Muscle layer of colon (tissue), 2 donors: ENCODE measurements at regions not wholly inside any gene's neighbourhood (a gene's known extent, or its start where the extent isn't known, plus 50 kb on each side); places are given as distances from the start of the nearest gene placed in this dataset.

Source experiments
- H3K27ac ChIP-seq: one replicate; pipeline ENCODE4 v1.7.0; 2013; ENCODE audit warnings: low read depth, mild to moderate bottlenecking, low read length, moderate library complexity
- H3K27me3 ChIP-seq, 2 donors: one replicate each; pipeline ENCODE4 v1.7.0; 2013; ENCODE audit warnings: low read length in 2 of 2, mild to moderate bottlenecking in 2 of 2; ENCODE audit not compliant: insufficient read depth in 2 of 2, control insufficient read depth in 1 of 2
- H3K36me3 ChIP-seq: one replicate; pipeline ENCODE4 v1.7.0; 2013; ENCODE audit warnings: mild to moderate bottlenecking, low read length; ENCODE audit not compliant: insufficient read depth
- H3K4me1 ChIP-seq: one replicate; pipeline ENCODE4 v1.7.0; 2013; ENCODE audit warnings: mild to moderate bottlenecking, low read length; ENCODE audit not compliant: insufficient read depth
- H3K4me3 ChIP-seq, 2 donors: one replicate each; pipeline ENCODE4 v1.7.0; 2013; ENCODE audit warnings: low read length in 2 of 2, low read depth in 1 of 2, mild to moderate bottlenecking in 1 of 2, moderate library complexity in 1 of 2
- H3K9ac ChIP-seq: one replicate; pipeline ENCODE4 v1.7.0; 2013; ENCODE audit warnings: low read length
- H3K9me3 ChIP-seq: one replicate; pipeline ENCODE4 v1.7.0; 2013; ENCODE audit warnings: mild to moderate bottlenecking, low read length
- donor health status: abdominal sarcoma.
- donor health status: Adenocarcinoma of cecum.

- Histone ChIP-seq H3K9me3 (no peaks in the 10 kb centered on the region), H3K4me3 (no peak overlapping the region), H3K27me3 (no peaks in the 10 kb centered on the region), H3K27ac (no peak overlapping the region), H3K4me1 (no peaks in the 10 kb centered on the region), H3K36me3 (no peaks in the 10 kb centered on the region), H3K9ac (no peak overlapping the region)
Measured at GRCh38 chr14:97703006-97703760, 906.0 kb downstream of the VRK1 start.

GRCh38 chr14:97704316-97704885, 907.2 kb downstream of the VRK1 start:
- Histone ChIP-seq H3K27ac (no peak overlapping the region), H3K4me3 (no peak overlapping the region), H3K27me3 (no peaks in the 10 kb centered on the region), H3K9me3 (no peaks in the 10 kb centered on the region), H3K4me1 (no peaks in the 10 kb centered on the region), H3K36me3 (no peaks in the 10 kb centered on the region), H3K9ac (no peak overlapping the region)

- Histone ChIP-seq H3K9ac (no peak overlapping the region), H3K27me3 (no peaks in the 10 kb centered on the region), H3K36me3 (no peaks in the 10 kb centered on the region), H3K27ac (no peak overlapping the region), H3K4me1 (no peaks in the 10 kb centered on the region), H3K9me3 (no peaks in the 10 kb centered on the region), H3K4me3 (no peak overlapping the region)
Measured at GRCh38 chr14:97705107-97705506, 907.9 kb downstream of the VRK1 start.

GRCh38 chr14:97705976-97706375, 908.8 kb downstream of the VRK1 start:
- no peak overlapping the region for H3K27ac ChIP-seq
- H3K27me3 ChIP-seq: no peaks in the 10 kb centered on the region
- no peaks in the 10 kb centered on the region for H3K36me3 ChIP-seq
- H3K4me1 ChIP-seq: no peaks in the 10 kb centered on the region
- H3K4me3 ChIP-seq: no peak overlapping the region
- no peaks in the 10 kb centered on the region for H3K9me3 ChIP-seq
- H3K9ac ChIP-seq: no peak overlapping the region

GRCh38 chr14:97706819-97707218, 909.6 kb downstream of the VRK1 start:
- no peak overlapping the region for H3K4me3 ChIP-seq
- H3K9ac ChIP-seq: no peak overlapping the region
- no peaks in the 10 kb centered on the region for H3K27me3 ChIP-seq
- H3K9me3 ChIP-seq: no peaks in the 10 kb centered on the region
- no peak overlapping the region for H3K27ac ChIP-seq
- no peaks in the 10 kb centered on the region for H3K36me3 ChIP-seq
- no peaks in the 10 kb centered on the region for H3K4me1 ChIP-seq

GRCh38 chr14:97707603-97708002, 910.4 kb downstream of the VRK1 start:
- Histone ChIP-seq H3K4me3 (no peak overlapping the region), H3K36me3 (no peaks in the 10 kb centered on the region), H3K9me3 (no peaks in the 10 kb centered on the region), H3K27ac (no peak overlapping the region), H3K4me1 (no peaks in the 10 kb centered on the region), H3K27me3 (no peaks in the 10 kb centered on the region), H3K9ac (no peak overlapping the region)

- Histone ChIP-seq H3K36me3 (no peaks in the 10 kb centered on the region), H3K4me1 (no peaks in the 10 kb centered on the region), H3K27ac (no peak overlapping the region), H3K9ac (no peak overlapping the region), H3K9me3 (no peaks in the 10 kb centered on the region), H3K27me3 (no peaks in the 10 kb centered on the region), H3K4me3 (no peak overlapping the region)
Measured at GRCh38 chr14:97709552-97709951, 912.4 kb downstream of the VRK1 start.

- H3K27ac ChIP-seq: no peak overlapping the region
- no peaks in the 10 kb centered on the region for H3K27me3 ChIP-seq
- H3K4me3 ChIP-seq: no peak overlapping the region
- no peaks in the 10 kb centered on the region for H3K9me3 ChIP-seq
- no peaks in the 10 kb centered on the region for H3K4me1 ChIP-seq
- H3K9ac ChIP-seq: no peak overlapping the region
- no peaks in the 10 kb centered on the region for H3K36me3 ChIP-seq
Measured at GRCh38 chr14:97710726-97711125, 913.5 kb downstream of the VRK1 start.

GRCh38 chr14:97712471-97712870, 915.3 kb downstream of the VRK1 start:
- H3K27ac ChIP-seq: no peak overlapping the region
- H3K9ac ChIP-seq: no peak overlapping the region
- H3K4me3 ChIP-seq: no peak overlapping the region
- no peaks in the 10 kb centered on the region for H3K36me3 ChIP-seq
- no peaks in the 10 kb centered on the region for H3K27me3 ChIP-seq
- H3K9me3 ChIP-seq: no peaks in the 10 kb centered on the region
- H3K4me1 ChIP-seq: no peaks in the 10 kb centered on the region

GRCh38 chr14:97713023-97713422, 915.8 kb downstream of the VRK1 start:
- Histone ChIP-seq H3K36me3 (no peaks in the 10 kb centered on the region), H3K4me1 (no peaks in the 10 kb centered on the region), H3K9ac (no peak overlapping the region), H3K27ac (no peak overlapping the region), H3K9me3 (no peaks in the 10 kb centered on the region), H3K4me3 (no peak overlapping the region), H3K27me3 (no peaks in the 10 kb centered on the region)

- no peak overlapping the region for H3K27ac ChIP-seq
- no peak overlapping the region for H3K9ac ChIP-seq
- H3K27me3 ChIP-seq: no peaks in the 10 kb centered on the region
- H3K36me3 ChIP-seq: no peaks in the 10 kb centered on the region
- no peaks in the 10 kb centered on the region for H3K9me3 ChIP-seq
- H3K4me3 ChIP-seq: no peak overlapping the region
- H3K4me1 ChIP-seq: no peaks in the 10 kb centered on the region
Measured at GRCh38 chr14:97718886-97719442, 921.8 kb downstream of the VRK1 start.

GRCh38 chr14:97719931-97720330, 922.7 kb downstream of the VRK1 start:
- no peak overlapping the region for H3K27ac ChIP-seq

More at GRCh38 chr14:97719931-97720330, 922.7 kb downstream of the VRK1 start:
- Histone ChIP-seq H3K4me3 (no peak overlapping the region), H3K9ac (no peak overlapping the region), H3K27me3 (no peaks in the 10 kb centered on the region), H3K36me3 (no peaks in the 10 kb centered on the region), H3K4me1 (no peaks in the 10 kb centered on the region), H3K9me3 (no peaks in the 10 kb centered on the region)
